ENCODE measurements at regions not wholly inside any gene's neighbourhood (a gene's known extent, or its start where the extent isn't known, plus 50 kb on each side); places are given as distances from the start of the nearest gene placed in this dataset.

GRCh38 chr7:41416208-41416595, 286.7 kb downstream of the INHBA start:
- WGBS, 2 donors = 82 to 88% methylated on average over 3 of the region's 3 CpGs
- TF ChIP-seq POLR2A (IDR thresholded peaks at IDR 0.05) (no peak), POLR2AphosphoS5 (IDR thresholded peaks at IDR 0.05) (no peak), EP300 (IDR thresholded peaks at IDR 0.05) (no peak), CTCF (IDR thresholded peaks at IDR 0.05) (no peak)

GRCh38 chr7:41415471-41416207, 287.3 kb downstream of the INHBA start:
- H3K9me3 ChIP-seq = no peaks in the 10 kb centered on the region

More at GRCh38 chr7:41416208-41416595, 286.7 kb downstream of the INHBA start:
- Histone ChIP-seq H3K36me3 (no peaks in the 10 kb centered on the region), H3K4me3 (no peak overlapping the region), H3K9me3 (no peaks in the 10 kb centered on the region), H3K4me1 (no peaks in the 10 kb centered on the region), H3K27ac (no peak overlapping the region), H3K27me3 (no peaks in the 10 kb centered on the region)
- no peak for DNase-seq
- intact Hi-C loops (cut with DNase I) = no loop called here

GRCh38 chr7:41415051-41415450, 287.8 kb downstream of the INHBA start:
- TF ChIP-seq POLR2A (IDR thresholded peaks at IDR 0.05) = no peak
- TF ChIP-seq CTCF (IDR thresholded peaks at IDR 0.05) = no peak
- TF ChIP-seq POLR2AphosphoS5 (IDR thresholded peaks at IDR 0.05) = no peak
- TF ChIP-seq EP300 (IDR thresholded peaks at IDR 0.05) = no peak
- WGBS, 2 donors = 73 to 80% methylated on average over 4 of the region's 4 CpGs
- no peaks in the 10 kb centered on the region for H3K27me3 ChIP-seq
- no peaks in the 10 kb centered on the region for H3K4me1 ChIP-seq
- no peak overlapping the region for H3K27ac ChIP-seq
- DNase-seq = no peak
- H3K9me3 ChIP-seq = no peaks in the 10 kb centered on the region
- intact Hi-C loops (cut with DNase I) = no loop called here
- H3K4me3 ChIP-seq = no peak overlapping the region
- H3K36me3 ChIP-seq = no peaks in the 10 kb centered on the region

More at GRCh38 chr7:41415471-41416207, 287.3 kb downstream of the INHBA start:
- no peak for TF ChIP-seq EP300 (IDR thresholded peaks at IDR 0.05)
- no peak for TF ChIP-seq POLR2AphosphoS5 (IDR thresholded peaks at IDR 0.05)
- TF ChIP-seq POLR2A (IDR thresholded peaks at IDR 0.05) = no peak
- no peak for TF ChIP-seq CTCF (IDR thresholded peaks at IDR 0.05)
- H3K27ac ChIP-seq = no peak overlapping the region
- 76 to 79% methylated on average over 5 of the region's 5 CpGs for WGBS, 2 donors
- no peak overlapping the region for H3K4me3 ChIP-seq
- no peak for DNase-seq
- no peaks in the 10 kb centered on the region for H3K4me1 ChIP-seq
- no peaks in the 10 kb centered on the region for H3K27me3 ChIP-seq
- no peaks in the 10 kb centered on the region for H3K36me3 ChIP-seq
- intact Hi-C loops (cut with DNase I) = no loop called here

GRCh38 chr7:41404375-41405074, 298.4 kb downstream of the INHBA start:
- Histone ChIP-seq H3K4me1 (no peaks in the 10 kb centered on the region), H3K9me3 (no peaks in the 10 kb centered on the region), H3K36me3 (no peaks in the 10 kb centered on the region), H3K27me3 (no peaks in the 10 kb centered on the region), H3K27ac (no peak overlapping the region), H3K4me3 (no peak overlapping the region)
- no peak for DNase-seq
- WGBS, 2 donors = 41 to 58% methylated on average over 3 of the region's 3 CpGs
- intact Hi-C loops (cut with DNase I) = no loop called here
- no peak for TF ChIP-seq POLR2A (IDR thresholded peaks at IDR 0.05)

DNA sequence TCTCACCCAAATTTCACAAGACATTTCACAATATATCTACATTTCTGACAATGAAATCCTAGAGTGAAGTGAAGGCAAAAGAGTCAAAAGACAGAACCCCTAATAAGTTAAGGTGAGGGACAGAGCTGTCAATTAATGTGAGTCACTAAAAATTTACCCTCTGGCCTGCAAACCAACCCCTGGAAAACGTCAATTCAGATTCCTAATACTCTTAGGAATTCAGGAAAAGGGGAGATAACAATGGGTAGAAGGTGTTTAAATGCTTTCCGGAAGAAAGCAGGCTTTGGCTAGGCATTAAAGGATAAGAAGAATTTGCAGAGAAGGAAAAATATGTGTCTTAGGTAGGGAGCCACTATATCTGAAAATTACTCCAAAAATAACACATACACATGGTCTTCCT, 299.6 kb downstream of the INHBA start:
- intact Hi-C loops (cut with DNase I) = no loop called here
- no peak for DNase-seq
- no peaks in the 10 kb centered on the region for H3K4me1 ChIP-seq
- no peak overlapping the region for H3K27ac ChIP-seq
- H3K36me3 ChIP-seq = no peaks in the 10 kb centered on the region
- H3K27me3 ChIP-seq = no peaks in the 10 kb centered on the region
- no peak overlapping the region for H3K4me3 ChIP-seq
- H3K9me3 ChIP-seq = no peaks in the 10 kb centered on the region
- WGBS, 2 donors = 70 to 73% methylated on average over 2 of the region's 2 CpGs
- no peak for TF ChIP-seq CTCF (IDR thresholded peaks at IDR 0.05)
- no peak for TF ChIP-seq POLR2AphosphoS5 (IDR thresholded peaks at IDR 0.05)
- no peak for TF ChIP-seq POLR2A (IDR thresholded peaks at IDR 0.05)
- no peak for TF ChIP-seq EP300 (IDR thresholded peaks at IDR 0.05)

All from sigmoid colon (tissue), 6 donors.